Esophagus squamous epithelium (tissue), 4 donors: ENCODE measurements at regions not wholly inside any gene's neighbourhood (a gene's known extent, or its start where the extent isn't known, plus 50 kb on each side); places are given as distances from the start of the nearest gene placed in this dataset.

Source experiments
- POLR2A ChIP-seq, 4 donors: fragments of 450-650 bp; IDR thresholded peaks; one replicate each; pipeline ENCODE4 v1.6.1; 2017; ENCODE audit warnings: antibody characterized with exemption in 4 of 4, mild to moderate bottlenecking in 4 of 4, moderate library complexity in 3 of 4
- TF ChIP-seq, protein P1 (sequence below), 6 experiments: fragments of 450-650 bp in 4 of 6; fragments of 200-600 bp in 2 of 6; sonication (generic) in 2 of 6; IDR thresholded peaks; one replicate each; pipeline ENCODE4 v1.5.1; 2016 to 2019; ENCODE audit warnings: antibody characterized with exemption in 6 of 6, mild to moderate bottlenecking in 4 of 6, moderate library complexity in 4 of 6

DNA sequence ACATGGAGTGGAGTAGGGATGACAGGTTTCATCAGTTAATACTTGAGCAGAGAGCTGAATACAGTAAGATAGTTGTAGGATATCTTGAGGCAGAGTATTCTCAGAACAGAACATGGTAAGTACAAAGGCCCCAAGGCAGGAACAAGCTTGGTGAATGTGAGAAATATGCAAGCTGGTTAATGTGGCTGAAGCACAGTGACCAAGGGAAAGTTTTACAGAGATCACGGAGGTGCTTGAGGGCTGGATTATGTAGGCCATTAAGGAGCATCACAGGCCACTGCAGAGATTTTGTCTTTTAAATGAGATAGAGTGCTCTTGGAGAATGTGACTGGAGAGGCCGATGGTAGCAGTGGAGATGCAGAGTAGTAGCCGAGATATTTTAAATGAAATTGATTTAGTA is 54.0 kb upstream of the BOLA1 start:
- TF ChIP-seq, protein P1, sequence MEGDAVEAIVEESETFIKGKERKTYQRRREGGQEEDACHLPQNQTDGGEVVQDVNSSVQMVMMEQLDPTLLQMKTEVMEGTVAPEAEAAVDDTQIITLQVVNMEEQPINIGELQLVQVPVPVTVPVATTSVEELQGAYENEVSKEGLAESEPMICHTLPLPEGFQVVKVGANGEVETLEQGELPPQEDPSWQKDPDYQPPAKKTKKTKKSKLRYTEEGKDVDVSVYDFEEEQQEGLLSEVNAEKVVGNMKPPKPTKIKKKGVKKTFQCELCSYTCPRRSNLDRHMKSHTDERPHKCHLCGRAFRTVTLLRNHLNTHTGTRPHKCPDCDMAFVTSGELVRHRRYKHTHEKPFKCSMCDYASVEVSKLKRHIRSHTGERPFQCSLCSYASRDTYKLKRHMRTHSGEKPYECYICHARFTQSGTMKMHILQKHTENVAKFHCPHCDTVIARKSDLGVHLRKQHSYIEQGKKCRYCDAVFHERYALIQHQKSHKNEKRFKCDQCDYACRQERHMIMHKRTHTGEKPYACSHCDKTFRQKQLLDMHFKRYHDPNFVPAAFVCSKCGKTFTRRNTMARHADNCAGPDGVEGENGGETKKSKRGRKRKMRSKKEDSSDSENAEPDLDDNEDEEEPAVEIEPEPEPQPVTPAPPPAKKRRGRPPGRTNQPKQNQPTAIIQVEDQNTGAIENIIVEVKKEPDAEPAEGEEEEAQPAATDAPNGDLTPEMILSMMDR (IDR thresholded peaks at IDR 0.05): no peak
- no peak for TF ChIP-seq POLR2A (IDR thresholded peaks at IDR 0.05)
